ENCODE measurements at regions not wholly inside any gene's neighbourhood (a gene's known extent, or its start where the extent isn't known, plus 50 kb on each side); places are given as distances from the start of the nearest gene placed in this dataset.

GRCh38 chr4:28518561-28519165, 1658.0 kb downstream of the STIM2 start:
- TF ChIP-seq GATA2 (IDR thresholded peaks at IDR 0.05; ENCODE audit: low read depth, low read length): no peak
- no peak for TF ChIP-seq GATA3 (IDR thresholded peaks at IDR 0.05; ENCODE audit: low read depth, low read length)

Data from SH-SY5Y (cell line).